Lung microvascular endothelial cell (primary cell): ENCODE measurements at regions not wholly inside any gene's neighbourhood (a gene's known extent, or its start where the extent isn't known, plus 50 kb on each side); places are given as distances from the start of the nearest gene placed in this dataset.
A peak's percentile ranks its signal among the peaks of the same experiment; 100 is the strongest.

ENCODE experiments used
- DNase-seq, 2 donors: peaks; one replicate each; pipeline versions ENCODE4 v3.0.0 to v3.0.0-alpha.2; 2010; ENCODE audit warnings: low read depth in 2 of 2

GRCh38 chr15:95981209-95981608 lies 349.3 kb upstream of the NR2F2 start:
- DNase-seq: no peak

DNA sequence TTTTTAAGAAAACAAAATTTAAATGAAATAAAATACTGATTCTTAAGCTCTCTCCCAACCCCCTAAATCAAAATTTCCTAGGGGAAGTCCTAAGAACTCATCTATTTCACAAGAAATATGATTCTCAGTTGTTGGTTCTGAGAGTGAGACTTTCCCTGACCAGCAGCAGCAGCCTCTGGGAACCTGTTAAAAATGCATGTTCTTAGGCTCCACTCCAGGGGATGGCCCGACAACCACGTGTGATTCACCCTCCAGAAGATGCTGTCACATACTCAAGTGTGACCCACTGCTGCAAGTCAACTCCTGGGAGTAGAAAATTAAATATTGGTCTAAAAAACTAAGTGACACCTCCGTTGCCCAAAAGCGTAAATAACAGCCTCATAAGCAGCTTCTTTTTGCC lies 343.2 kb upstream of the NR2F2 start:
- DNase-seq: no peak

- no peak for DNase-seq
Measured at GRCh38 chr15:95987886-95988573, 342.5 kb upstream of the NR2F2 start.

GRCh38 chr15:95988574-95988887 lies 342.0 kb upstream of the NR2F2 start:
- DNase-seq: peak; percentile 24 to 28

DNA sequence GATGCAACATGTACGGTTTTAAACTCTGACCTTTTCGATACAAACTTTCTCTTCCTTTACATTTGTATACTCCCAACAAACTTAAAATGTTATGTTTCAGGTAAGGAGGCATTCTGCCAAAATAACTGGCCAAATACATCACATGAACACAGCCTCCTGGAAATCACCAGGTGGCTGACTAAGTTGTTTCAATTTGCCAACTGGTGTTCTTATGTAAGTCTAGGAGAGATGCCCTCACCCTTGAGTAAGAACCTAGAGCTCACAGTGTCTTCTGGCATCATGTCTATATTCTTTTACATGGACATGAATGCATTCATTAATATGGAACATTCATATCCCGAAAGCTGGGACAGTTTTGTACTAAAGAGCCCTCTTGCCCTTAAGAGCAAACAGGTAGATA lies 341.1 kb upstream of the NR2F2 start:
- DNase-seq: no peak

DNA sequence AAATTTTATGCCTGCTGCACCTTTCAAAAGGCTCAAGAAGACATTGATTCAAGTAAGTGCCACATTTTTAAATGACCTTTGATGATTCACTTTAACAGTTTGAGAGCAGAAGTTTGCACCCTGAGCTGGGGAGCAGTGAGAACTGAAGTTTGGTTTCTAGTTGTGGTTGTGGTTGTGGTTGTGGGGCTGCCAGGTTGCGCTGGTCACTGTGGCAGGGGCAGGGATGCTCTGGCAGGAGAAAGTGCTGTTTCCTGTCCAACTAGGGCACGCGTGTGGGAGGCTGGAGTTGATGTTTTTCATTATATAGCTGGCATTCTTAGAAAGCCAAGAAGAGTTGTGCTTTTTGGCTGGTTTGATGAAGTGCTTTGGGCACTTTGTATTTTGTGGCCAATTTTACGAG lies 339.7 kb upstream of the NR2F2 start:
- DNase-seq: no peak

DNA sequence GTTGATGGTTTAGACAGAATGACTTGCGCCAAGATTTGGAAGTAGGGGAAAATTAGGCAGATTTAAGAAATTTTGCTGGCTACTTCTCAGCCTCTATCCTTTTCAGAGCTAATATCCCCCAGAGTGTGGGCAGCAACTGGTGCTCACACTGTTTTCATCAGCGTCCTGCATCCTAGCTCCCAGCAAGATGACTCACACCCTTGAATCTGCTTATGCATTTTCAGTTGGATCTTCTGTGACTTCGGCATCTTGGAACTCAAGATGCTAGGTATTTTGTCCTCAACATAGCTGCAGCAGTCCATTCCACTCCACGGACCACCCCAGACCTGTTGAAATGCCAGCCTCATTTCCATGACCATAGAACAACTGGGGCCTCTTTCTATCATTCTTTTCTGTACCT lies 336.1 kb upstream of the NR2F2 start:
- DNase-seq: peak in 1 of 2 donors; percentile 34

GRCh38 chr15:95995375-95996168 lies 334.9 kb upstream of the NR2F2 start:
- peak; percentile 51 to 65 for DNase-seq

DNA sequence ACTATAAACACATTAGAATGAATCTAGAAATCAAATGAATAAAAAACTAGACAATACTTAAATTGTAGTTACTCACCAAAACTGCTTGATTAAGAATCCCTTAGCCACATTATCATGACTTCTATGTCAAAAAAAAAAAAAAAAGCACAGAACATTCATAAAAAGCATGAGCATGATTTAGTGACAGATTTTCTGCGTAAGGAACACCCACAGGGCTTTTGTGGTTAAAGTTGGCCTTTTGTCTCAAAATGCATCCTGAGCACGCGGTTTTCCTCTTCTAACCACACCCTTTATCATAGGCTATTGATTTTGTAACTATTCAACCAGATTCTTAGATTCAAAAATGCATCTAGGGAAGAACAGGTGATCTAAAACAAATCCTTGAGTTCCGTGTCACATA lies 334.0 kb upstream of the NR2F2 start:
- no peak for DNase-seq

- DNase-seq: peak in 1 of 2 donors; percentile 2
Measured at GRCh38 chr15:95998935-95999334, 331.6 kb upstream of the NR2F2 start.

GRCh38 chr15:96002890-96003859 lies 327.3 kb upstream of the NR2F2 start:
- DNase-seq: no peak

DNA sequence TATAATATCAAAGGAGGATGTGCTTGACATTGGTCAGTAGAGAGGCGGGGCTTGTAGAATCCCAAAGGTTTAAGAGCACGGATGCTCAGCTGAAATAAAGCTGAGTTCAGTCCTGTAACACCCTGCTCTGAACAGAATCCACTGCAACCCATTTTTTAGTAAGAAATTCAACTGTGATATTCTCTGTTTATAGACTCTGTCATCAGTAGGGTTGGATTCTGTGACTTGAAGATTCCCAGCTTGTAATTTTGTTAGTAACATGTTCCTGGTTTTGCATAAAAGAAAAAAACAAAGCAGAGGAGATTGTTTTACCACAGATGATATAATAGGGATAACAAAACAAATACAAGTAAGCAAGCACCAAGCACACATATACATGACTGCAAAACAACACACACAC lies 324.6 kb upstream of the NR2F2 start:
- DNase-seq: no peak

DNA sequence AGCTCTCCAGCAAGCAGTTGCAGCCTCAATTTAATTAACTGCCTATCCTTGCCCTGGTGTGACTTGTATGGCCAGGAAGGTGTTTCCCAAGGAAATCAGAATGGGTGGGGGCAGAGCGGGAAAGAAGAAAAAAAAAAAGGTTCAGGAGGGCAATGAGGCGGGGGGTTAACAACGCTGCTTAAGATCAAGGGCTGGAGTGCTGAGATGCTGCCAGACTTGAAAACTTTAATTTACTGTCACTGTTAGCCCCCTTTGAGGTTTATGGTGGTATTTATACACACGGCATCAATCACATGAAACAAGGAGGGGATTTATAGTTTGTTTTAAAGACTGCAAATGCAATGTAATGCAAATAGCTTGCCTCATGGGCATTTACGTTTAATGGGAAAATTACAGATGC lies 319.4 kb upstream of the NR2F2 start:
- DNase-seq: no peak

- DNase-seq: no peak
Measured at GRCh38 chr15:96014939-96015338, 315.6 kb upstream of the NR2F2 start.

DNA sequence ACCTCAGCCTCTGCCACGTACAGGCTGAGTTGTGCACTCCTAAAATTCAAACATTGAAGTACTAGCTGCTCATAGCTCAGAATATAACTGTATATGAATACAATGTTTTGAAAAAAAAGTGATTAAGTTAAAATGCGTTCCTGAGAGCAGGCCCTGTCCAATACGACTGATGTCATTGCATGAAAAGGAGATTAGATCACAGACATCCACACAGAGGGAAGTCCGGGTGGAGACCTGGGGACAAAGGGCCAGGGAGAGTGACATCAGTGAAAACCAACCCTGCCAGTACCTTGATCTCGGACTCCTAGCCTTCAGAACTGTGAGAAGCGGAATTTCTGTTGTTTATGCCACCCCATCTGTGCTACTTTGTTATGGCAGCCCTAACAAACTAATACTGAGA lies 311.4 kb upstream of the NR2F2 start:
- peak in 1 of 2 donors; percentile 7 for DNase-seq

GRCh38 chr15:96020133-96020532 lies 310.4 kb upstream of the NR2F2 start:
- DNase-seq: no peak

GRCh38 chr15:96020797-96021196 lies 309.7 kb upstream of the NR2F2 start:
- no peak for DNase-seq

DNA sequence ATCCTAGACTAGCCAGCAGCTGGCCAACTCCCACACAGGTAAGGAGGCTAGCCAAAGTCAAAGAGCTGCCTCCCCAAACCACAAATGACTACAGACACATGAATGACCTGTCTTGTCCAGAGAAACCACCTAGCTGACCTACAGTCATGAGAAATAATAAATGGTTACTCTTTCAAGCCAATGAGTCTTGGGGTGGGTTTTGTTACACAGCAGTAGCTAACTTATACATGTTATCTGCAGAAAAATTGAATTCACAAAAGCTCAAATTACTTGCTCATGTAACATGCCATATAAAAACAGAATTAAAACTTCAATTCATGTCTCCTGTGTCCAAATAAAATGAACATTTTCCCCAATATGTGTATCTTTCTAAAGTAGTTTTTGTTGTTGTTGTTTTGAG lies 307.4 kb upstream of the NR2F2 start:
- DNase-seq: no peak

GRCh38 chr15:96027501-96027900 lies 303.0 kb upstream of the NR2F2 start:
- DNase-seq: no peak

- no peak for DNase-seq
Measured at GRCh38 chr15:96028620-96029019, 301.9 kb upstream of the NR2F2 start.

DNA sequence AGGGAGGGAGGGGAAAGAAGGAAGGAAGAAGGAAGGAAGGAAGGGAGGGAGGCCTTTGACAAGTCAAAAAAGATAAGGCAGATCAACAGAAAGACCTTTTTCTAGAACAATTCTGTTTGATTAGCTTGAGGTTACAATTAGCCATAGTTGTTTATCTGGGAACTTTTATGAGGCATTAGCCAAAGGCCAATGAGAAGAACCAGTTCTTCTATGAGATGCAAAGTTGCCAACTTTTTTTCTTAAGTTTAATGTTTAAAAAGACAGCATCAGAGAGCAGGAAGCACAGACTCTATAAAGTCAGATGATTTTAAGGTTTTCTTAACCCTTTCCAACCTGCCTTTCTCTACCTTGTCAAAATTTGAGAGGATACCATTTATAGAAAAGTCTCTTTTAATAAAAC lies 301.3 kb upstream of the NR2F2 start:
- no peak for DNase-seq

DNA sequence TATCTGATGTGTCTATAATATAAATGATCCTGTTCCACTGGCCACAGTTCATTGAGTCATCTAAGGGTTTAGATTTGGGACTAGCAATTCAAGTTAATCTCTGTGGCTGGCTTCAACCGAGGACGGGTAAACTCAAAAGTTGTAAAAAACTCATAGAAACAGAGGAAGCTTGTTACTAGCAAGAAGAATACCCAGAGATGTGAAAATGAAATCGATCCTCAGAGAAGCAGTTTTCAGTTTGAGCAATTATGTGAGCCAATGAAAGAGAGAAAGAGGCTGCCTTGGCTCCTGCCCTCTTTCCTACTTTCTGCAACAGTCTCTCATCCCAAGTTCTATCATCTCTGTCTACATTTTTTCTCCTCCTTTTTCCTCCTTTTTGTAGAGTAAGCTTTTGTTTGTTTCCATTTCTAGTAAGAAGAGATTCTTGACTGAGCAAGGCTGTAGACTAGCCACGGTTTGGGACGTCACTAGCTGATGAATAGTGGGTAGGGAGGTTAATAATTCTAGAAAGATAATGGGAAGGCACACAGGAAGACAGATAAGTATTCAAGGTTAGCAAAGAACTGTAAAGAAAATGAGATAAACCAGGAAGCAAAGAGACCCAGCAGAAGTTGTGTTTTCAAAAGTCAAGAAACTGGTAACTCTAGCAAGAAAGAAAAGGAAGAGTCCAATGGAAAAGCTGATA lies 298.9 kb upstream of the NR2F2 start:
- DNase-seq: no peak
